HG03439 (cell line): ENCODE measurements at regions not wholly inside any gene's neighbourhood (a gene's known extent, or its start where the extent isn't known, plus 50 kb on each side); places are given as distances from the start of the nearest gene placed in this dataset.

Experiments
- ATAC-seq: cut with Tn5 transposase; IDR thresholded peaks from one replicate; pipeline ENCODE4 v1.9.1; 2021; ENCODE audit warnings: mild to moderate bottlenecking, moderate library complexity; ENCODE audit not compliant: unreplicated experiment

GRCh38 chr13:106246242-106246641 lies 289.2 kb downstream of the EFNB2 start:
- ATAC-seq = no peak

GRCh38 chr13:106243011-106243565 lies 292.4 kb downstream of the EFNB2 start:
- no peak for ATAC-seq

GRCh38 chr13:106241974-106242953 lies 293.2 kb downstream of the EFNB2 start:
- no peak for ATAC-seq

- no peak for ATAC-seq
These were observed 296.8 kb downstream of the EFNB2 start for GRCh38 chr13:106238690-106239089.

- ATAC-seq = no peak
These were observed 300.8 kb downstream of the EFNB2 start for GRCh38 chr13:106234636-106235035.

GRCh38 chr13:106233134-106233735 lies 302.2 kb downstream of the EFNB2 start:
- ATAC-seq = no peak

GRCh38 chr13:106232681-106233080 lies 302.8 kb downstream of the EFNB2 start:
- no peak for ATAC-seq

GRCh38 chr13:106230450-106230849 lies 305.0 kb downstream of the EFNB2 start:
- no peak for ATAC-seq

GRCh38 chr13:106225126-106225525 lies 310.3 kb downstream of the EFNB2 start:
- no peak for ATAC-seq

- ATAC-seq = no peak
These were observed 315.3 kb downstream of the EFNB2 start for GRCh38 chr13:106220211-106220610.

GRCh38 chr13:106213028-106213757 lies 322.3 kb downstream of the EFNB2 start:
- ATAC-seq = no peak

- no peak for ATAC-seq
These were observed 323.0 kb downstream of the EFNB2 start for GRCh38 chr13:106212386-106213010.

GRCh38 chr13:106210324-106210723 lies 325.1 kb downstream of the EFNB2 start:
- no peak for ATAC-seq

- no peak for ATAC-seq
These were observed 329.6 kb downstream of the EFNB2 start for GRCh38 chr13:106205871-106206270.

- ATAC-seq = no peak
These were observed 338.0 kb downstream of the EFNB2 start for GRCh38 chr13:106197496-106197895.

- no peak for ATAC-seq
These were observed 347.9 kb downstream of the EFNB2 start for GRCh38 chr13:106187501-106188095.

GRCh38 chr13:106187101-106187500 lies 348.4 kb downstream of the EFNB2 start:
- no peak for ATAC-seq

- ATAC-seq = no peak
These were observed 349.0 kb downstream of the EFNB2 start for GRCh38 chr13:106186366-106187030.

GRCh38 chr13:106184790-106185189 lies 350.7 kb downstream of the EFNB2 start:
- ATAC-seq = no peak
